GM18502 (cell line): ENCODE measurements at regions not wholly inside any gene's neighbourhood (a gene's known extent, or its start where the extent isn't known, plus 50 kb on each side); places are given as distances from the start of the nearest gene placed in this dataset.

Experiments
- ATAC-seq: cut with Tn5 transposase; IDR thresholded peaks from one replicate; pipeline ENCODE4 v1.9.1; 2021; ENCODE audit warnings: mild to moderate bottlenecking; ENCODE audit not compliant: unreplicated experiment, poor library complexity

- ATAC-seq, result no peak
Observed at GRCh38 chr3:42037318-42037945, 53.7 kb upstream of the TRAK1 start.

- ATAC-seq, result peak; percentile 70
Observed at GRCh38 chr3:42036483-42036823, 54.7 kb upstream of the TRAK1 start.

- ATAC-seq, result no peak
Observed at GRCh38 chr3:42035816-42036482, 55.2 kb upstream of the TRAK1 start.

GRCh38 chr3:42035007-42035406 is 56.1 kb upstream of the TRAK1 start:
- ATAC-seq, result no peak

- ATAC-seq, result no peak
Observed at GRCh38 chr3:42033741-42034140, 57.4 kb upstream of the TRAK1 start.

- ATAC-seq, result no peak
Observed at GRCh38 chr3:42032693-42033349, 58.3 kb upstream of the TRAK1 start.

GRCh38 chr3:42031808-42032480 is 59.2 kb upstream of the TRAK1 start:
- no peak for ATAC-seq

- no peak for ATAC-seq
Observed at GRCh38 chr3:42028474-42028873, 62.7 kb upstream of the TRAK1 start.

GRCh38 chr3:42027571-42027970 is 63.6 kb upstream of the TRAK1 start:
- no peak for ATAC-seq

- ATAC-seq, result peak; percentile 71
Observed at GRCh38 chr3:42025370-42026138, 63.7 kb upstream of the ULK4 start.

GRCh38 chr3:42024591-42025351 is 62.9 kb upstream of the ULK4 start:
- no peak for ATAC-seq

- no peak for ATAC-seq
Observed at GRCh38 chr3:42023380-42023779, 61.5 kb upstream of the ULK4 start.

GRCh38 chr3:42022355-42022754 is 60.5 kb upstream of the ULK4 start:
- ATAC-seq, result no peak

GRCh38 chr3:42020684-42021307 is 58.9 kb upstream of the ULK4 start:
- no peak for ATAC-seq

- ATAC-seq, result no peak
Observed at GRCh38 chr3:42019953-42020260, 58.0 kb upstream of the ULK4 start.

- no peak for ATAC-seq
Observed at GRCh38 chr3:42019144-42019952, 57.4 kb upstream of the ULK4 start.

GRCh38 chr3:42014921-42015533 is 53.1 kb upstream of the ULK4 start:
- ATAC-seq, result no peak

- ATAC-seq, result no peak
Observed at GRCh38 chr3:42014458-42014920, 52.6 kb upstream of the ULK4 start.
